Breast epithelium (tissue), 4 donors: ENCODE measurements at regions not wholly inside any gene's neighbourhood (a gene's known extent, or its start where the extent isn't known, plus 50 kb on each side); places are given as distances from the start of the nearest gene placed in this dataset.
"Not testable (repeated sequence)": the region's sequence is repeated elsewhere in the genome, so short reads cannot be mapped to it uniquely, and the experiment has no call there.

Experiments used
- DNase-seq, 2 donors: peaks; one replicate each; pipeline ENCODE4 v3.0.0-alpha.2; 2019; ENCODE audit warnings: low spot score in 2 of 2
- H3K27ac ChIP-seq, 2 donors: fragments of 200-600 bp; sonication (generic) in 1 of 2; one replicate each; pipeline ENCODE4 v1.5.1; 2016 to 2019; ENCODE audit warnings: mild to moderate bottlenecking in 1 of 2
- H3K27me3 ChIP-seq, 2 donors: fragments of 200-600 bp; sonication (generic) in 1 of 2; one replicate each; pipeline versions ENCODE4 v1.5.1 to v1.6.0; 2017 to 2019; ENCODE audit warnings: control low read depth in 1 of 2, mild to moderate bottlenecking in 1 of 2
- H3K36me3 ChIP-seq: fragments of 200-600 bp; one replicate; pipeline ENCODE4 v1.5.1; 2019
- H3K4me1 ChIP-seq, 2 donors: fragments of 200-600 bp; sonication (generic); one replicate each; pipeline ENCODE4 v1.5.1; 2016 to 2019; ENCODE audit warnings: control low read depth in 1 of 2
- H3K4me3 ChIP-seq, 3 donors: fragments of 200-600 bp; sonication (generic); 1 replicate in 2 of 3; 2 replicates in 1 of 3; pipeline ENCODE4 v1.5.1; 2016 to 2019; ENCODE audit warnings: mild to moderate bottlenecking in 3 of 3, moderate library complexity in 2 of 3
- H3K9me3 ChIP-seq, 2 donors: fragments of 200-600 bp; sonication (generic) in 1 of 2; one replicate each; pipeline ENCODE4 v1.5.1; 2016 to 2019; ENCODE audit warnings: control low read depth in 1 of 2
- POLR2A ChIP-seq: fragments of 450-650 bp; IDR thresholded peaks from one replicate; pipeline ENCODE4 v1.6.1; 2016; ENCODE audit warnings: antibody characterized with exemption, mild to moderate bottlenecking, moderate library complexity
- POLR2AphosphoS5 ChIP-seq, 3 donors: sonication (generic); formaldehyde crosslinking; IDR thresholded peaks; one replicate each; pipeline ENCODE4 v1.6.1; 2017; ENCODE audit warnings: antibody characterized with exemption in 3 of 3
- intact Hi-C: fragments of 100-400 bp; cut with DNase I; formaldehyde crosslinking; loops from one replicate; pipeline ENCODE4 v1.15.1; 2023; ENCODE audit warnings: low total_unique reads
- TF ChIP-seq, protein P1 (sequence below), 3 donors: fragments of 450-650 bp; IDR thresholded peaks; one replicate each; pipeline ENCODE4 v1.5.1; 2016 to 2017; ENCODE audit warnings: antibody characterized with exemption in 3 of 3, mild to moderate bottlenecking in 3 of 3, moderate library complexity in 3 of 3

DNA sequence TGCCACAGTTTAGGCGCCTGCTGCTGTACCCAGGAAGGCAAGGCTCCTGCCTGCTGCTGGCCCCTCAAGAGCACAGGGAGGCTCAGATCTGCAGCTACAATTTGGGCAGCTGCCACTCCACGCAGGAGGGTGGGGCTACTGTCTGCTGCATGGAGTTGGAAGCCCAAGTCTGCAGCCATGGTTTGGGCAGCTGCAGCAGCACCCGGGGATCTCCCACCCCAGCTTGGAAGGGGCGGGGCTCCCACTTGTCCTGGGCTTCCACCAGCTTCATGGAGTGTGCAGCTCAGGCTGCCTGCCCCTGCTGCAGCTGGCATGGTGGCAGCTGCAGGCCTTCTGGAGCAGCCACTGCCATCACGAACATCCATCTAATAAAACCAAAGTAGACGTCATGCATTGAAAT lies 512.9 kb downstream of the PYDC2 start:
- no peak overlapping the region for H3K4me3 ChIP-seq
- no peaks in the 10 kb centered on the region for H3K36me3 ChIP-seq
- intact Hi-C loops = no loop called here

DNA sequence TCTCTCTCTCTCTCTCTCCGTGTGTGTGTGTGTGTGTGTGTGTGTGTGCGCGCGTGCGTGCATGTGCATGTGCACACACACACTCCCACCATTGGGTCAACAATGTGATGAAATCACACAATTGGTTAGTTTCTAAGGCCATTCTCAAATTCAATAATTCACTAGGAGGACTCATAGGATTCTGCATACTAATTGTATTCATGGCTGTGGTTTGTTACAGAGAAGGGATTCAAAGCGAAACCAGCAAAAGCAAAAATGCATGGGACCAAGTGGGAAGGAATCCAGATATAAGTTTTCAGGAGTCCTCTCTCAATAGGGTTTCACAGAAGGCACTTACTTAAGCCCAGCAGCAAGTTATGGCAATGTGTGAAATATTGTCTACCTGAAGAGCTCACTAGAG lies 515.0 kb downstream of the PYDC2 start:
- intact Hi-C loops = no loop called here
- H3K9me3 ChIP-seq = no peaks in the 10 kb centered on the region
- TF ChIP-seq POLR2A = no peak
- TF ChIP-seq, protein P1, sequence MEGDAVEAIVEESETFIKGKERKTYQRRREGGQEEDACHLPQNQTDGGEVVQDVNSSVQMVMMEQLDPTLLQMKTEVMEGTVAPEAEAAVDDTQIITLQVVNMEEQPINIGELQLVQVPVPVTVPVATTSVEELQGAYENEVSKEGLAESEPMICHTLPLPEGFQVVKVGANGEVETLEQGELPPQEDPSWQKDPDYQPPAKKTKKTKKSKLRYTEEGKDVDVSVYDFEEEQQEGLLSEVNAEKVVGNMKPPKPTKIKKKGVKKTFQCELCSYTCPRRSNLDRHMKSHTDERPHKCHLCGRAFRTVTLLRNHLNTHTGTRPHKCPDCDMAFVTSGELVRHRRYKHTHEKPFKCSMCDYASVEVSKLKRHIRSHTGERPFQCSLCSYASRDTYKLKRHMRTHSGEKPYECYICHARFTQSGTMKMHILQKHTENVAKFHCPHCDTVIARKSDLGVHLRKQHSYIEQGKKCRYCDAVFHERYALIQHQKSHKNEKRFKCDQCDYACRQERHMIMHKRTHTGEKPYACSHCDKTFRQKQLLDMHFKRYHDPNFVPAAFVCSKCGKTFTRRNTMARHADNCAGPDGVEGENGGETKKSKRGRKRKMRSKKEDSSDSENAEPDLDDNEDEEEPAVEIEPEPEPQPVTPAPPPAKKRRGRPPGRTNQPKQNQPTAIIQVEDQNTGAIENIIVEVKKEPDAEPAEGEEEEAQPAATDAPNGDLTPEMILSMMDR (IDR thresholded peaks at IDR 0.05) = no peak
- H3K4me3 ChIP-seq = no peak overlapping the region
- DNase-seq = no peak
- H3K27ac ChIP-seq = no peak overlapping the region
- no peaks in the 10 kb centered on the region for H3K36me3 ChIP-seq
- H3K27me3 ChIP-seq = no peaks in the 10 kb centered on the region
- no peaks in the 10 kb centered on the region for H3K4me1 ChIP-seq

More for the DNA sequence above, 512.9 kb downstream of the PYDC2 start:
- DNase-seq = no peak
- Histone ChIP-seq H3K27me3 (no peaks in the 10 kb centered on the region), H3K27ac (no peak overlapping the region), H3K4me1 (no peaks in the 10 kb centered on the region), H3K9me3 (no peaks in the 10 kb centered on the region)
- TF ChIP-seq POLR2AphosphoS5 (IDR thresholded peaks at IDR 0.05) = no peak
- TF ChIP-seq POLR2A = no peak
- TF ChIP-seq, protein P1 (IDR thresholded peaks at IDR 0.05) = no peak

DNA sequence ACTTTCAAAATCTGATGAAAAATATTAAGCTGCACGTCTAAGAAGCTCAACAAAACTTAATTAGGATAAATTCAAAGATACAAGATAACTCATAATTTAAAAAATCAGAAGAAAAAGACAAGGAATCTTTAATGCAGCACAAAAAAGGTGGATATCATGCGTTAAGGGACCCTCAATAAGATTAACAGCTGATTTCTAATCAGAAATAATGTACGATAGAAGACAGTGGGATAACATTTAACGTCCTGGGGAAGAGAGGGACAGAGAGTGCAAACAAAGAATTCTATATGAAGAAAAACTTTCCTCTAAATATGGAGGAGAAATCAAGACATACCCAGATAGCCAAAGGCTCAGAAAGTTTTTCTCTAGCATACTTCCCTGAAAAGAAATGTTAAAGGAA lies 519.5 kb downstream of the PYDC2 start:
- Histone ChIP-seq H3K27ac (no peak overlapping the region), H3K36me3 (no peaks in the 10 kb centered on the region)
- intact Hi-C loops = no loop called here

DNA sequence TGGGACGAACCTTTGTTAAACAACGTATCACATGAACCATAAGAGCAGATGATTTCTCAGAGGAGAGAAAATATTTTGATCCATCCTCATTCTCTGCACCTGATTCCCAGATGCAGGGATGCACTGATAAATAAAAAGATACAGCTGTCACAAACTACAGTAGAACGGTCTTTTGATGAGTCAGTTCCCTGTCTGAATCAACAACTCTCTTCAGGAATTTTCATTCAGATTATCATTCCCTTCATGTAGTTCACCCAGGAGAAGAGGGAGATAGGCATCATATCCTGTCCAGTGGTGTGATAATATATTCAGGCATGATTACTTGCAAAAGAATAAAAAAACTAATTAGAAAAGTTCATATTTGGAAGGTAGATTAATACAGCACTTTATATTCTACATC lies 521.5 kb downstream of the PYDC2 start:
- TF ChIP-seq POLR2AphosphoS5 (IDR thresholded peaks at IDR 0.05) (no peak), POLR2A (no peak)
- TF ChIP-seq, protein P1 (IDR thresholded peaks at IDR 0.05) = no peak
- Histone ChIP-seq H3K9me3 (no peaks in the 10 kb centered on the region), H3K36me3 (no peaks in the 10 kb centered on the region), H3K27ac (no peak overlapping the region), H3K4me1 (no peaks in the 10 kb centered on the region), H3K4me3 (no peak overlapping the region), H3K27me3 (no peaks in the 10 kb centered on the region)
- intact Hi-C loops = no loop called here
- DNase-seq = no peak

More for the DNA sequence above, 519.5 kb downstream of the PYDC2 start:
- H3K4me1 ChIP-seq = no peaks in the 10 kb centered on the region
- H3K27me3 ChIP-seq = no peaks in the 10 kb centered on the region
- no peaks in the 10 kb centered on the region for H3K9me3 ChIP-seq
- no peak for TF ChIP-seq POLR2AphosphoS5 (IDR thresholded peaks at IDR 0.05)
- H3K4me3 ChIP-seq = no peak overlapping the region
- no peak for DNase-seq

DNA sequence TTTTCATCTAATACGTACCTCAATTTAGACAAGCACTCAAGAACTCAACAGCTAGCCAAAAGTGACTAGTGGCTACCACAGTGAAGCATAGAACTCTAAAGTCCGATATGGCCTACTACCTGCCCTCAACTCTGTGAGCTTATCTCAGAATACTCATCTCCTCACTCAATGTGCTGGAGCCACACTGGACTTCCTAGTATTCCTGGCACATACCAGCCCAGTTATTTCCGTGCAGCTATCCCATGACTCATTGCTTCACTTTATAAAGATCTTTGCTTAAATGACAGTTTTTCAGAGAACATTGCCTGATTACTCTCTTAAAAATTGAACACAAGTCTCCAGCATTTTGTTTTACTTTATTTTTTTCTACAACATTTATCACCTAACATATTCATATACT lies 524.7 kb downstream of the PYDC2 start:
- no peak for DNase-seq
- Histone ChIP-seq H3K36me3 (no peaks in the 10 kb centered on the region), H3K27me3 (no peaks in the 10 kb centered on the region), H3K4me1 (no peaks in the 10 kb centered on the region), H3K9me3 (no peaks in the 10 kb centered on the region), H3K4me3 (no peak overlapping the region), H3K27ac (no peak overlapping the region)
- intact Hi-C loops = no loop called here
- TF ChIP-seq POLR2A (no peak), POLR2AphosphoS5 (IDR thresholded peaks at IDR 0.05) (no peak)
- TF ChIP-seq, protein P1 (IDR thresholded peaks at IDR 0.05) = no peak

DNA sequence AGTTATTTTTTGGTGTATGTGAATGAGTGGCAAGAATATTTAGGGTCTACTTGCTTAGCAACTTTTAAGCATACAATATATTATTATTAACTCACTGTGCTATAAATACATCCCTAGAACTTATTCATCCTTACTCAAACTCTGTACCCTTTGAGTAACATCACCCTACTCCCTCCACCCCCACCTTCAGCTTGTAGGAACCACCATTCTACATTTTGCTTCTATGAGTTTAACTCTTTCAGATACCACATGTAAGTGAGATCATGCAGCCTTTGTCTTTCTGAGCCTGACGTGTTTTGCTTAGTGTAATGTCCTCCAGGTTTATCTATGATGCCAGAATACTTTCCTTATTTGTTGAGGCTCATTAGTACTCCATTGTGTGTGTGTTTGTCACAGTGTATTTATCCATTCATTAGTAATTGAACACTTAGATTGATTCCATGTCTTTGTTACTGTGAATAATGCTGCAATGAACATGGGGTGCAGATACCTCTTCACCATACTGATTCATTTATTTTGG lies 526.9 kb downstream of the PYDC2 start:
- H3K36me3 ChIP-seq = no peaks in the 10 kb centered on the region
- intact Hi-C loops = no loop called here
- no peak overlapping the region for H3K27ac ChIP-seq
- H3K27me3 ChIP-seq = no peaks in the 10 kb centered on the region
- no peaks in the 10 kb centered on the region for H3K4me1 ChIP-seq
- H3K4me3 ChIP-seq = no peak overlapping the region
- H3K9me3 ChIP-seq = no peaks in the 10 kb centered on the region
- no peak for DNase-seq
- TF ChIP-seq, protein P1 (IDR thresholded peaks at IDR 0.05) = no peak

DNA sequence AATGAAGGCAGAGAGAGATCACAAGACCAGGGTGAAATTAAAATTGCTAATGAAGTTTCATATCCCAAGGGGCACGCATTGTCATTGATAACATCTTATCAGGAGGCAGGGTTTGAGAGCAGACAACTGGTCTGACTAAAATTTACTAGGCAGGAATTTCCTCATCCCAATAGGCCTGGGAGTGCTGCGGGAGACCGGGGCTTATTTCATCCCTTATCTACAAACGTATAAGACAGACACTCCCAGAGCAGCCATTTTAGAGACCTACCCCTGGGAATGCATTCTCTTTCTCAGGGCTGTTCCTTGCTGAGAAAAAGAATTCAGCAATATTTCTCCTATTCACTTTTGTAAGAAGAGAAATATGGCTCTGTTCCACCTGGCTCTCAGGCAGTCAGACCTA lies 533.0 kb downstream of the PYDC2 start:
- H3K4me3 ChIP-seq, H3K27me3 ChIP-seq, H3K4me1 ChIP-seq, DNase-seq, H3K36me3 ChIP-seq, intact Hi-C loops, H3K27ac ChIP-seq: not testable (repeated sequence)
- H3K9me3 ChIP-seq = peaks cover 0 to 15% of the 10 kb centered on the region in 2 donors
